ENCODE measurements at regions not wholly inside any gene's neighbourhood (a gene's known extent, or its start where the extent isn't known, plus 50 kb on each side); places are given as distances from the start of the nearest gene placed in this dataset.

DNA sequence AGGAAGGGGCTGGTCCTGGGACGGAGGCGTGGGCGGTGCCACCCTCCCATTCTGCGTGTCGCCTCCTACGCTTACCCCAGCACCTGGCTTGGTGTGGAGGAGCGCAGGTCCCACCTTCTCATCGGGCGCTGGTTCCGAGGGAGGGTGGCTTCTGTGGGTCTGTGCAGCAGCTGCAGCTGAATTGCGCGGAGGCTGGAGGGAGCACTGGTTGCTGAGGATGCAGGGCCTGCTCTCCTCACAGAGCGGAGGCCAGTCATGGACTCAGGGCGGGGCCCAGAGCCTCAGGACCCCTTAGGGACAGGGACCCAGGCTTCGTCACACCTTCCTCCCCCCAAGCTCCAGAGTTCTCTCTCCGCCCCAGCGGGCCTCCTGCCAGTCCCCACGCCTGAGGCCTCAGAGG, 127.8 kb upstream of the MAP3K4 start:
- no peaks in the 10 kb centered on the region for H3K4me1 ChIP-seq
- DNase-seq = no peak
- no peak overlapping the region for H3K27ac ChIP-seq
- H3K9me3 ChIP-seq = peaks cover 0 to 8% (median 0%) of the 10 kb centered on the region in 11 donors
- H3K4me3 ChIP-seq = no peak overlapping the region
- TF ChIP-seq, protein P1, sequence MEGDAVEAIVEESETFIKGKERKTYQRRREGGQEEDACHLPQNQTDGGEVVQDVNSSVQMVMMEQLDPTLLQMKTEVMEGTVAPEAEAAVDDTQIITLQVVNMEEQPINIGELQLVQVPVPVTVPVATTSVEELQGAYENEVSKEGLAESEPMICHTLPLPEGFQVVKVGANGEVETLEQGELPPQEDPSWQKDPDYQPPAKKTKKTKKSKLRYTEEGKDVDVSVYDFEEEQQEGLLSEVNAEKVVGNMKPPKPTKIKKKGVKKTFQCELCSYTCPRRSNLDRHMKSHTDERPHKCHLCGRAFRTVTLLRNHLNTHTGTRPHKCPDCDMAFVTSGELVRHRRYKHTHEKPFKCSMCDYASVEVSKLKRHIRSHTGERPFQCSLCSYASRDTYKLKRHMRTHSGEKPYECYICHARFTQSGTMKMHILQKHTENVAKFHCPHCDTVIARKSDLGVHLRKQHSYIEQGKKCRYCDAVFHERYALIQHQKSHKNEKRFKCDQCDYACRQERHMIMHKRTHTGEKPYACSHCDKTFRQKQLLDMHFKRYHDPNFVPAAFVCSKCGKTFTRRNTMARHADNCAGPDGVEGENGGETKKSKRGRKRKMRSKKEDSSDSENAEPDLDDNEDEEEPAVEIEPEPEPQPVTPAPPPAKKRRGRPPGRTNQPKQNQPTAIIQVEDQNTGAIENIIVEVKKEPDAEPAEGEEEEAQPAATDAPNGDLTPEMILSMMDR (IDR thresholded peaks at IDR 0.05) = no peak
- ATAC-seq = no peak
- no peaks in the 10 kb centered on the region for H3K27me3 ChIP-seq
- intact Hi-C loops (cut with DNase I) = no loop called here
- WGBS, 2 donors = 92 to 93% methylated on average over 18 of the region's 18 CpGs
- no peaks in the 10 kb centered on the region for H3K36me3 ChIP-seq

DNA sequence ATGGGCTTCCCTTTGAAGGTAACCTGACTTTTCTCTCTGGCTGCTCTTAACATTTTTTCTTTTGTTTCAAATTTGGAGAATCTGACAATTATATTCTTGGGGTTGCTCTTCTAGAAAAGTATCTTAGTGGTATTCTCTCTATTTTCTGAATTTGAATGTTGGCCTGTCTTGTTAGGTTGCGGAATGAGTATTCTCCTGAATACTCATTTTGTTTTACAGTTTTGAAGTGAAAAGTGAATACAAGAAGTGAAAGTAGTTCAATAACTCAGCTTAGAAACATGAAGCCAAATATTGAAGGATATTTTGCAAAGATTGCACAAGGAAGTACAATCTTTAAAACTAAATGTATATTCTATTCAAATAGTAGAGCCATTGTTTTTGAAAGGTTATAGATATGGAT, 120.2 kb upstream of the MAP3K4 start:
- no peaks in the 10 kb centered on the region for H3K27me3 ChIP-seq
- no peak overlapping the region for H3K4me3 ChIP-seq
- H3K27ac ChIP-seq = no peak overlapping the region
- intact Hi-C loops (cut with DNase I) = no loop called here
- no peaks in the 10 kb centered on the region for H3K4me1 ChIP-seq
- DNase-seq (no peak), ATAC-seq (no peak)
- WGBS, 2 donors = 95 to 98% methylated on average over 1 of the region's 1 CpG
- H3K36me3 ChIP-seq = no peaks in the 10 kb centered on the region
- TF ChIP-seq, protein P1 (IDR thresholded peaks at IDR 0.05) = no peak
- H3K9me3 ChIP-seq = peaks cover 0 to 6% (median 0%) of the 10 kb centered on the region in 11 donors

DNA sequence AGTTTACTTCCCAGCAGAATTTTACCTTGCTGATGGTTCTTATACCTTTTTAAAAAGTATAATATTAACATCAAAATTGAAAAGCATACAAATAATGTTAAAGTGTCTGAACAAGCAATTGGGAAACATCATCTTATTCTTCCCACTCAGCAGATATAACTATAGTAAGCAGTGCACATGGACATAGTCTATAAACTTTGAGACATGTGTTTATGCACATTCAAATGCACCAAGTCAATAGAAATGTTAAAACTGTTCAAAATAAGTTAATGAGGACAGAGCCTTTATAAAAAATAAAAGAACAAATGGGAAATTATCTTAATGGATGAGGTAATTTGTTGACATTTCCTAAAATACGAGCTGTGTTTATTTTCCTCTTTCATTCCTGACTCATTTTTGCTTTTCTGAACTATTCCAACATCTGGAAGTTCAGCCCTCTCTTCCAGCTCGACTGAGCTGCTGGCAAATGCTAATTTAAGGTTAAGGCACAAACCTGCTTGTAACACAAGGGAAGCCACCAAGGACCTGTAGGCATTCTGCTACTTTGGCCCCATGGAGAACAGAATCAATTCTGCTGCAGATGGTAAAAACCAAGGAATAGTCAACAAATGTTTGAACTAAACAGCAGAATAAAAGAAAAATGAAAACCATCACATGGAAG, 110.3 kb upstream of the MAP3K4 start:
- intact Hi-C loops (cut with DNase I) = loop anchor here in 1 of 10 donors (1.0 kb wide), 1 partner anchor 12 kb away; no protein-coding TSS in a partner anchor
- H3K4me3 ChIP-seq = no peak overlapping the region
- 13 to 15% methylated on average over 2 of the region's 2 CpGs for WGBS, 2 donors
- peaks cover 0 to 21% (median 10%) of the 10 kb centered on the region in 9 donors for H3K4me1 ChIP-seq
- H3K36me3 ChIP-seq = no peaks in the 10 kb centered on the region
- no peaks in the 10 kb centered on the region for H3K9me3 ChIP-seq
- no peaks in the 10 kb centered on the region for H3K27me3 ChIP-seq
- TF ChIP-seq, protein P1 (IDR thresholded peaks at IDR 0.05) = no peak
- no peak for DNase-seq
- peak in 3 of 8 donors; percentile 34 to 62 (median 39) for ATAC-seq
- no peak overlapping the region for H3K27ac ChIP-seq

DNA sequence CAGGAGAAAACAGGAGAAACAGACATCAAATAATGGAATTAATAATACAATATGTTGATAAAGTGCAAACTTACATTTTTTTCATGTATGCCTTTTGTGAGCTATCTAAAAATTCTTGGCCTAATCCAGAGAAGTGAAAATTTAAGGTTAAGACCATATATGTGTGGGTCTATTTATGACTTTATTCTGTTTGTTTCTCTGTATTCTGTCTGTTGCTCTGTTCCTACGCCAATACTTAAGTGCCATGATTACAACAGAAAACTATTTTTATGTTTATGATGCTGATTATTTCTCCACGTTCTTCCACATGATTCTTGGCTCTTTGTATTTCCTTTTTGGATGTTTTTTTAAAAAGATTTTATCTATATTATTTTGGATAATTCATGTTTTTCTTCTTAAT, 109.6 kb upstream of the MAP3K4 start:
- Histone ChIP-seq H3K36me3 (no peaks in the 10 kb centered on the region), H3K4me1 (peaks cover 0 to 21% (median 10%) of the 10 kb centered on the region in 9 donors), H3K4me3 (no peak overlapping the region), H3K9me3 (no peaks in the 10 kb centered on the region), H3K27ac (no peak overlapping the region), H3K27me3 (no peaks in the 10 kb centered on the region)
- TF ChIP-seq, protein P1 (IDR thresholded peaks at IDR 0.05) = no peak
- DNase-seq (no peak), ATAC-seq (peak in 2 of 8 donors; percentile 48 to 65)
- intact Hi-C loops (cut with DNase I) = no loop called here
- WGBS, 2 donors = 11 to 16% methylated on average over 2 of the region's 2 CpGs

Measured in heart right ventricle (tissue), 16 donors.